K562 (cell line): ENCODE measurements at regions not wholly inside any gene's neighbourhood (a gene's known extent, or its start where the extent isn't known, plus 50 kb on each side); places are given as distances from the start of the nearest gene placed in this dataset.

Experiments
- ATAC-seq: fragments of 200-7000 bp; cut with Tn5 transposase; 3 replicates; pipeline ENCODE4 v1.9.1; 2020; ENCODE audit warnings: moderate library complexity
- BruUV-seq: library from RNA; stranded (reverse); fragments of 400-500 nt; replicated peaks from 2 replicates; lab custom pipeline; 2021; lab: Mats Ljungman, UMichigan
- CTCF ChIA-PET: fragments of 300-600 bp; formaldehyde crosslinking; extraction: SDS; loops from one replicate; lab custom pipeline; 2021; ENCODE audit warnings: low intra/inter-chr PET ratio; lab: Yijun Ruan, JAX
- POLR2A ChIA-PET: fragments of 300-600, 350-650 bp; sonication (Branson Sonifier 250); formaldehyde crosslinking; extraction: SDS; loops from one replicate; lab custom pipeline; 2021; ENCODE audit warnings: antibody characterized with exemption, inconsistent platforms; lab: Yijun Ruan, JAX
- DNase-seq, 4 experiments: peaks; one replicate each; pipeline versions ENCODE4 v3.0.0 to v3.0.0-alpha.2; 2011 to 2018; ENCODE audit warnings: low spot score in 3 of 4, mixed read lengths in 3 of 4; ENCODE audit errors: extremely low read depth in 1 of 4
- FAIRE-seq: peaks from 2 replicates; lab custom pipeline; 2011; peaks lifted over from hg19 to GRCh38; lab: Jason Lieb, UNC
- H2AFZ ChIP-seq: 2 replicates; pipeline ENCODE4 v1.6.0; 2011; ENCODE audit warnings: low read depth, low read length, control low read depth, inconsistent platforms
- H3K27ac ChIP-seq: fragments of 200-600 bp; 3 replicates; pipeline ENCODE4 v1.8.0; 2011; ENCODE audit warnings: low read depth, mild to moderate bottlenecking, control low read depth, inconsistent platforms, low read length, moderate library complexity, mixed read lengths; ENCODE audit errors: extremely low read depth
- H3K27me3 ChIP-seq, 2 experiments: fragments of 300-600 bp in 1 of 2; 2 replicates in 1 of 2; 3 replicates in 1 of 2; pipeline versions ENCODE4 v1.6.0 to v1.8.0; 2011; ENCODE audit warnings: inconsistent platforms in 2 of 2, low read length in 2 of 2, mild to moderate bottlenecking in 1 of 2, mixed read lengths in 1 of 2, moderate library complexity in 1 of 2; ENCODE audit not compliant: control insufficient read depth in 2 of 2, insufficient read depth in 2 of 2
- H3K36me3 ChIP-seq: fragments of 300-600 bp; 3 replicates; pipeline ENCODE4 v1.8.0; 2011; ENCODE audit warnings: mild to moderate bottlenecking, low read length, inconsistent platforms; ENCODE audit not compliant: control insufficient read depth, insufficient read depth
- H3K4me1 ChIP-seq, 2 experiments: fragments of 200-600 bp in 1 of 2; replicated peaks in 1 of 2; 2 replicates in 1 of 2; 3 replicates in 1 of 2; pipeline versions ENCODE4 v1.5.1 to v1.8.0; 2011; ENCODE audit warnings: inconsistent platforms in 2 of 2, low read length in 2 of 2, mild to moderate bottlenecking in 1 of 2, mixed read lengths in 1 of 2, moderate library complexity in 1 of 2; ENCODE audit not compliant: control insufficient read depth in 2 of 2, insufficient read depth in 2 of 2
- H3K4me2 ChIP-seq: 2 replicates; pipeline ENCODE4 v1.6.1; 2011; ENCODE audit warnings: low read length, control low read depth, inconsistent platforms, mixed read lengths; ENCODE audit not compliant: insufficient read depth
- H3K4me3 ChIP-seq: fragments of 200-600 bp; sonication (generic), shearing (Covaris generic); 2 replicates; pipeline ENCODE4 v1.5.1; 2016; ENCODE audit warnings: control low read depth, inconsistent platforms
- H3K79me2 ChIP-seq: fragments of 200-600 bp; 3 replicates; pipeline ENCODE4 v1.8.0; 2011; ENCODE audit warnings: low read length, inconsistent platforms; ENCODE audit not compliant: control insufficient read depth, insufficient read depth
- H3K9ac ChIP-seq, 2 experiments: 2 replicates each; pipeline versions ENCODE4 v1.6.0 to v1.6.1; 2011; ENCODE audit warnings: low read depth in 2 of 2, low read length in 2 of 2, control low read depth in 1 of 2, inconsistent platforms in 1 of 2, mild to moderate bottlenecking in 1 of 2, mixed read lengths in 1 of 2; ENCODE audit not compliant: insufficient read depth in 1 of 2
- H3K9me1 ChIP-seq: one replicate; pipeline ENCODE4 v1.6.0; 2011; ENCODE audit warnings: inconsistent platforms, mild to moderate bottlenecking, low read length, moderate library complexity; ENCODE audit not compliant: control insufficient read depth, insufficient read depth
- H3K9me3 ChIP-seq: replicated peaks from 2 replicates; pipeline ENCODE4 v1.5.1; 2011; ENCODE audit warnings: low read depth, low read length, inconsistent platforms; ENCODE audit not compliant: control insufficient read depth, insufficient read depth
- H4K20me1 ChIP-seq: replicated peaks from 2 replicates; pipeline ENCODE4 v1.6.1; 2011; ENCODE audit warnings: low read length, inconsistent platforms, mixed read lengths; ENCODE audit not compliant: control insufficient read depth, insufficient read depth
- BCL6 ChIP-seq: fragments of 250-450 bp; sonication (Bioruptor Pico); IDR thresholded peaks from 2 replicates; pipeline ENCODE4 v1.4.0; 2020
- BRD9 ChIP-seq: fragments of 450-650 bp; IDR thresholded peaks from 2 replicates; pipeline ENCODE4 v1.6.1; 2018; ENCODE audit warnings: low read depth; ENCODE audit not compliant: partially characterized antibody
- CBX2 ChIP-seq: fragments of 200-600 bp; sonication (generic); IDR thresholded peaks from one replicate; pipeline ENCODE4 v1.6.1; 2012; ENCODE audit warnings: mild to moderate bottlenecking, low read length, inconsistent platforms; ENCODE audit not compliant: insufficient read depth, poor library complexity, severe bottlenecking
- FOXA1 ChIP-seq: fragments of 450-650 bp; IDR thresholded peaks from 2 replicates; pipeline ENCODE4 v1.6.1; 2016; ENCODE audit warnings: mild to moderate bottlenecking, borderline replicate concordance
- KLF13 ChIP-seq: fragments of 450-650 bp; IDR thresholded peaks from 2 replicates; pipeline ENCODE4 v1.6.1; 2016; ENCODE audit warnings: missing genetic modification characterization, low read depth, mild to moderate bottlenecking, missing compliant biosample characterization, moderate library complexity, borderline replicate concordance
- MTA2 ChIP-seq: fragments of 450-650 bp; IDR thresholded peaks from 2 replicates; pipeline ENCODE4 v1.6.1; 2016; ENCODE audit warnings: low read depth
- RBM17 ChIP-seq: fragments of 200-400 bp; formaldehyde crosslinking; IDR thresholded peaks from 2 replicates; pipeline ENCODE4 v1.6.1; 2017; ENCODE audit warnings: low read depth, mild to moderate bottlenecking, low read length, borderline replicate concordance
- SMARCC2 ChIP-seq: fragments of 450-650 bp; IDR thresholded peaks from 2 replicates; pipeline ENCODE4 v1.6.1; 2017; ENCODE audit warnings: antibody characterized with exemption, moderate library complexity, mild to moderate bottlenecking, low read depth
- SRF ChIP-seq, 2 experiments: fragments of 250-450, 450-650 bp in 1 of 2; sonication (Bioruptor Pico) in 1 of 2; sonication (generic) in 1 of 2; formaldehyde crosslinking; IDR thresholded peaks; 2 replicates each; pipeline versions ENCODE4 v1.5.0 to v1.5.1; 2020 to 2022; ENCODE audit warnings: mild to moderate bottlenecking in 1 of 2, missing genetic modification reagents in 1 of 2
- TBL1XR1 ChIP-seq, 2 experiments: IDR thresholded peaks; 2 replicates each; pipeline ENCODE4 v1.6.1; 2012; ENCODE audit warnings: improper control_type of control experiment in 2 of 2, low read length in 2 of 2, mild to moderate bottlenecking in 1 of 2
- ZFPM2 ChIP-seq: fragments of 250-450 bp; sonication (Bioruptor Pico); IDR thresholded peaks from 2 replicates; pipeline ENCODE4 v1.5.1; 2022; ENCODE audit warnings: mild to moderate bottlenecking
- ZNF561 ChIP-seq: fragments of 450-650 bp; formaldehyde crosslinking; conservative IDR thresholded peaks from 2 replicates; pipeline ENCODE4 v1.4.0; 2020; ENCODE audit warnings: mild to moderate bottlenecking, moderate library complexity
- ZNF764 ChIP-seq: fragments of 250-450 bp; sonication (Bioruptor Pico); IDR thresholded peaks from 2 replicates; pipeline ENCODE4 v1.4.0; 2020; ENCODE audit warnings: low read depth, mild to moderate bottlenecking, moderate library complexity
- WGBS: fragments of 100-300 bp; shearing (Covaris generic); methylation state at CpG from one replicate; pipeline ENCODE4 v1.1.6; 2016; ENCODE audit warnings: low coverage, mixed read lengths; ENCODE audit not compliant: insufficient coverage; ENCODE audit errors: missing lambda C conversion rate; 5-methylcytosine and 5-hydroxymethylcytosine counted together
- in situ Hi-C: fragments of 300-500 bp; cut with MboI; formaldehyde crosslinking; loops from 4 replicates; pipeline ENCODE4 v1.15.0; 2018; ENCODE audit warnings: inconsistent platforms, mixed read lengths
- intact Hi-C: fragments of 100-400 bp; cut with micrococcal nuclease; formaldehyde crosslinking; loops from 2 replicates; pipeline ENCODE4 v1.14.2; 2022
- TF ChIP-seq, protein P1 (sequence below): sonication (generic); formaldehyde crosslinking; IDR thresholded peaks from 2 replicates; pipeline ENCODE4 v1.8.0; 2022; ENCODE audit warnings: mild to moderate bottlenecking, missing genetic modification reagents
- TF ChIP-seq, protein P2 (sequence below): sonication (generic); formaldehyde crosslinking; IDR thresholded peaks from 2 replicates; pipeline ENCODE4 v1.8.1; 2022; ENCODE audit warnings: missing genetic modification reagents

DNA sequence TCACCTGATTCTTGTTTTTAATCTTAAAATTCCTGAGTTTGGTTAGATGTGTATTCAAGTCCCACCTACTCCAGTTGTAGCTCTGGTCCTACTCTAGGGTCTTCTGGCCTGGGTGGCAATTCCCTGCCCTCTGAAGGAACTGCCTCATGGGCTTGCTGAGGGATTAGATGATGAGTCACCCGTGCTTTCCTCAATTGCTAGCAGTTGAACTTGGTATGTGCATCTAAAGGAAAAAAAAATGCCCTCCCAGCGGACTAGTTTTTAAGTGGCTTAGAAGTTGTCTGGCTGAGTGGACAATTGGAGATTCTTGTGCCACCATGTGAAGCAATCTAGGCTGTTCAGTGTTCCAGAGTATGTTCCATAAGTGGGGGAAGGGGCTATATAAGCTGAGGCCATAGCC lies 127.0 kb downstream of the CCNG2 start:
- POLR2A ChIA-PET: no interaction called here
- CTCF ChIA-PET: no interaction called here
- BruUV-seq: no TSS peak
- no peak for TF ChIP-seq BRD9
- TF ChIP-seq BCL6: no peak
- TF ChIP-seq ZNF561 (CRISPR knock-in tag): no peak
- TF ChIP-seq KLF13 (tag): no peak
- no peak for TF ChIP-seq RBM17
- TF ChIP-seq SMARCC2: no peak
- no peak for TF ChIP-seq FOXA1
- TF ChIP-seq, protein P1, sequence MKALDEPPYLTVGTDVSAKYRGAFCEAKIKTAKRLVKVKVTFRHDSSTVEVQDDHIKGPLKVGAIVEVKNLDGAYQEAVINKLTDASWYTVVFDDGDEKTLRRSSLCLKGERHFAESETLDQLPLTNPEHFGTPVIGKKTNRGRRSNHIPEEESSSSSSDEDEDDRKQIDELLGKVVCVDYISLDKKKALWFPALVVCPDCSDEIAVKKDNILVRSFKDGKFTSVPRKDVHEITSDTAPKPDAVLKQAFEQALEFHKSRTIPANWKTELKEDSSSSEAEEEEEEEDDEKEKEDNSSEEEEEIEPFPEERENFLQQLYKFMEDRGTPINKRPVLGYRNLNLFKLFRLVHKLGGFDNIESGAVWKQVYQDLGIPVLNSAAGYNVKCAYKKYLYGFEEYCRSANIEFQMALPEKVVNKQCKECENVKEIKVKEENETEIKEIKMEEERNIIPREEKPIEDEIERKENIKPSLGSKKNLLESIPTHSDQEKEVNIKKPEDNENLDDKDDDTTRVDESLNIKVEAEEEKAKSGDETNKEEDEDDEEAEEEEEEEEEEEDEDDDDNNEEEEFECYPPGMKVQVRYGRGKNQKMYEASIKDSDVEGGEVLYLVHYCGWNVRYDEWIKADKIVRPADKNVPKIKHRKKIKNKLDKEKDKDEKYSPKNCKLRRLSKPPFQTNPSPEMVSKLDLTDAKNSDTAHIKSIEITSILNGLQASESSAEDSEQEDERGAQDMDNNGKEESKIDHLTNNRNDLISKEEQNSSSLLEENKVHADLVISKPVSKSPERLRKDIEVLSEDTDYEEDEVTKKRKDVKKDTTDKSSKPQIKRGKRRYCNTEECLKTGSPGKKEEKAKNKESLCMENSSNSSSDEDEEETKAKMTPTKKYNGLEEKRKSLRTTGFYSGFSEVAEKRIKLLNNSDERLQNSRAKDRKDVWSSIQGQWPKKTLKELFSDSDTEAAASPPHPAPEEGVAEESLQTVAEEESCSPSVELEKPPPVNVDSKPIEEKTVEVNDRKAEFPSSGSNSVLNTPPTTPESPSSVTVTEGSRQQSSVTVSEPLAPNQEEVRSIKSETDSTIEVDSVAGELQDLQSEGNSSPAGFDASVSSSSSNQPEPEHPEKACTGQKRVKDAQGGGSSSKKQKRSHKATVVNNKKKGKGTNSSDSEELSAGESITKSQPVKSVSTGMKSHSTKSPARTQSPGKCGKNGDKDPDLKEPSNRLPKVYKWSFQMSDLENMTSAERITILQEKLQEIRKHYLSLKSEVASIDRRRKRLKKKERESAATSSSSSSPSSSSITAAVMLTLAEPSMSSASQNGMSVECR (CRISPR knock-in tag): no peak
- no peak for TF ChIP-seq CBX2
- no peak for TF ChIP-seq ZFPM2 (CRISPR knock-in tag)
- TF ChIP-seq MTA2: no peak
- TF ChIP-seq SRF (CRISPR knock-in tag; IDR thresholded peaks at IDR 0.05): no peak
- no peak for TF ChIP-seq TBL1XR1 (IDR thresholded peaks at IDR 0.05; ENCODE audit: low read length in 2 of 2)
- no peak for TF ChIP-seq ZNF764 (CRISPR knock-in tag)
- TF ChIP-seq, protein P2, sequence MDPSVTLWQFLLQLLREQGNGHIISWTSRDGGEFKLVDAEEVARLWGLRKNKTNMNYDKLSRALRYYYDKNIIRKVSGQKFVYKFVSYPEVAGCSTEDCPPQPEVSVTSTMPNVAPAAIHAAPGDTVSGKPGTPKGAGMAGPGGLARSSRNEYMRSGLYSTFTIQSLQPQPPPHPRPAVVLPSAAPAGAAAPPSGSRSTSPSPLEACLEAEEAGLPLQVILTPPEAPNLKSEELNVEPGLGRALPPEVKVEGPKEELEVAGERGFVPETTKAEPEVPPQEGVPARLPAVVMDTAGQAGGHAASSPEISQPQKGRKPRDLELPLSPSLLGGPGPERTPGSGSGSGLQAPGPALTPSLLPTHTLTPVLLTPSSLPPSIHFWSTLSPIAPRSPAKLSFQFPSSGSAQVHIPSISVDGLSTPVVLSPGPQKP (CRISPR knock-in tag): no peak
- Histone ChIP-seq H3K36me3 (no peaks in the 10 kb centered on the region), H3K27me3 (no peaks in the 10 kb centered on the region), H3K9ac (no peak overlapping the region), H3K4me3 (no peak overlapping the region), H2AFZ (no peak overlapping the region), H3K27ac (no peak overlapping the region), H3K9me3 (no peaks in the 10 kb centered on the region), H3K4me1 (no peaks in the 10 kb centered on the region), H3K4me2 (no peak overlapping the region), H3K79me2 (no peaks in the 10 kb centered on the region), H3K9me1 (no peaks in the 10 kb centered on the region), H4K20me1 (no peaks in the 10 kb centered on the region)
- in situ Hi-C loops: no loop called here
- intact Hi-C loops: no loop called here
- DNase-seq: no peak
- no peak for ATAC-seq
- FAIRE-seq: no peak
- WGBS: 0% methylated on average over 2 of the region's 2 CpGs
